H9 (cell line): ENCODE measurements at regions not wholly inside any gene's neighbourhood (a gene's known extent, or its start where the extent isn't known, plus 50 kb on each side); places are given as distances from the start of the nearest gene placed in this dataset.

Experiments used
- DNase-seq: peaks from one replicate; pipeline ENCODE4 v3.0.0-alpha.2; 2017
- H2AFZ ChIP-seq: one replicate; pipeline ENCODE4 v1.6.1; 2013; ENCODE audit warnings: mild to moderate bottlenecking, low read length, control low read depth, moderate library complexity
- H2AK5ac ChIP-seq: 2 replicates; pipeline ENCODE4 v1.6.1; 2013; ENCODE audit warnings: low read length, control low read depth, mixed read lengths; ENCODE audit not compliant: insufficient read length
- H2BK120ac ChIP-seq: one replicate; pipeline ENCODE4 v1.6.1; 2013; ENCODE audit warnings: low read depth, mild to moderate bottlenecking, low read length, control low read depth, inconsistent platforms; ENCODE audit not compliant: poor library complexity, severe bottlenecking
- H2BK12ac ChIP-seq: 2 replicates; pipeline ENCODE4 v1.6.1; 2013; ENCODE audit warnings: low read length, control low read depth, mixed read lengths, low read depth; ENCODE audit not compliant: insufficient read length
- H2BK15ac ChIP-seq: 2 replicates; pipeline ENCODE4 v1.6.1; 2013; ENCODE audit warnings: low read depth, low read length, control low read depth
- H2BK20ac ChIP-seq: one replicate; pipeline ENCODE4 v1.6.1; 2013; ENCODE audit warnings: low read depth, mild to moderate bottlenecking, low read length, control low read depth, inconsistent platforms; ENCODE audit not compliant: poor library complexity, severe bottlenecking
- H2BK5ac ChIP-seq: 2 replicates; pipeline ENCODE4 v1.6.1; 2013; ENCODE audit warnings: low read length, control low read depth, mixed read lengths; ENCODE audit not compliant: insufficient read length
- H3K14ac ChIP-seq: 2 replicates; pipeline ENCODE4 v1.6.1; 2013; ENCODE audit warnings: low read length, control low read depth; ENCODE audit not compliant: insufficient read depth
- H3K18ac ChIP-seq: 2 replicates; pipeline ENCODE4 v1.6.1; 2013; ENCODE audit warnings: low read depth, mild to moderate bottlenecking, mixed read lengths, low read length, control low read depth; ENCODE audit not compliant: insufficient read length
- H3K23ac ChIP-seq: 2 replicates; pipeline ENCODE4 v1.6.1; 2013; ENCODE audit warnings: low read length, control low read depth, mixed read lengths, low read depth; ENCODE audit not compliant: insufficient read length
- H3K23me2 ChIP-seq: 2 replicates; pipeline ENCODE4 v1.6.1; 2013; ENCODE audit warnings: low read depth, mild to moderate bottlenecking, mixed read lengths, low read length, control low read depth; ENCODE audit not compliant: insufficient read length, poor library complexity, severe bottlenecking
- H3K27ac ChIP-seq: 2 replicates; pipeline ENCODE4 v1.5.1; 2013; ENCODE audit warnings: low read length, control low read depth, mixed read lengths, low read depth; ENCODE audit not compliant: insufficient read length
- H3K27me3 ChIP-seq: 2 replicates; pipeline ENCODE4 v1.6.1; 2013; ENCODE audit warnings: low read length, control low read depth, inconsistent platforms; ENCODE audit not compliant: insufficient read depth
- H3K4ac ChIP-seq: 2 replicates; pipeline ENCODE4 v1.6.1; 2013; ENCODE audit warnings: low read depth, mild to moderate bottlenecking, control low read depth, inconsistent platforms, low read length, moderate library complexity
- H3K4me1 ChIP-seq: 2 replicates; pipeline ENCODE4 v1.6.1; 2013; ENCODE audit warnings: low read length, control low read depth, inconsistent platforms; ENCODE audit not compliant: insufficient read depth
- H3K4me2 ChIP-seq: 2 replicates; pipeline ENCODE4 v1.6.1; 2013; ENCODE audit warnings: low read length, control low read depth, mixed read lengths; ENCODE audit not compliant: insufficient read length, insufficient read depth
- H3K56ac ChIP-seq: 2 replicates; pipeline ENCODE4 v1.6.1; 2013; ENCODE audit warnings: low read depth, mild to moderate bottlenecking, mixed read lengths, low read length, control low read depth; ENCODE audit not compliant: insufficient read length
- H3K79me1 ChIP-seq: 2 replicates; pipeline ENCODE4 v1.6.1; 2013; ENCODE audit warnings: low read depth, mild to moderate bottlenecking, moderate library complexity, low read length, control low read depth, inconsistent platforms; ENCODE audit not compliant: insufficient read depth, poor library complexity, severe bottlenecking
- H3K79me2 ChIP-seq: 2 replicates; pipeline ENCODE4 v1.6.1; 2013; ENCODE audit warnings: low read length, control low read depth, inconsistent platforms; ENCODE audit not compliant: insufficient read depth
- H3K9ac ChIP-seq: 2 replicates; pipeline ENCODE4 v1.6.1; 2013; ENCODE audit warnings: low read length, control low read depth, mixed read lengths; ENCODE audit not compliant: insufficient read length; ENCODE audit errors: extremely low read depth
- H3K9me3 ChIP-seq: one replicate; pipeline ENCODE4 v1.6.1; 2013; ENCODE audit warnings: low read depth, low read length, inconsistent platforms; ENCODE audit not compliant: control insufficient read depth
- H3T11ph ChIP-seq: one replicate; pipeline ENCODE4 v1.6.1; 2013; ENCODE audit warnings: mild to moderate bottlenecking, low read length, control low read depth, inconsistent platforms
- H4K20me1 ChIP-seq: one replicate; pipeline ENCODE4 v1.6.1; 2013; ENCODE audit not compliant: control insufficient read depth, insufficient read length, insufficient read depth
- H4K5ac ChIP-seq: 2 replicates; pipeline ENCODE4 v1.6.1; 2013; ENCODE audit warnings: low read depth, mild to moderate bottlenecking, mixed read lengths, low read length, control low read depth; ENCODE audit not compliant: insufficient read length
- H4K8ac ChIP-seq: replicated peaks from 2 replicates; pipeline ENCODE4 v1.6.1; 2013; ENCODE audit warnings: low read length, control low read depth, mixed read lengths, low read depth; ENCODE audit not compliant: insufficient read length
- H4K91ac ChIP-seq: 2 replicates; pipeline ENCODE4 v1.6.1; 2013; ENCODE audit warnings: low read depth, mild to moderate bottlenecking, moderate library complexity, mixed read lengths, low read length, control low read depth; ENCODE audit not compliant: insufficient read length
- H3K27ac Mint-ChIP-seq, 3 experiments: 2 replicates in 2 of 3; 3 replicates in 1 of 3; pipeline ENCODE4 v1.8.0; 2020 to 2021; ENCODE audit warnings: mixed read lengths in 3 of 3, mild to moderate bottlenecking in 1 of 3, moderate library complexity in 1 of 3
- H3K27me3 Mint-ChIP-seq: 2 replicates; pipeline ENCODE4 v1.8.0; 2021; ENCODE audit warnings: low read depth, mild to moderate bottlenecking, moderate library complexity, mixed read lengths
- H3K36me3 Mint-ChIP-seq, 3 experiments: 2 replicates in 2 of 3; 3 replicates in 1 of 3; pipeline ENCODE4 v1.8.0; 2020 to 2021; ENCODE audit warnings: low read depth in 3 of 3, mixed read lengths in 3 of 3; ENCODE audit not compliant: insufficient read depth in 1 of 3
- H3K4me1 Mint-ChIP-seq, 2 experiments: 2 replicates each; pipeline ENCODE4 v1.8.0; 2020; ENCODE audit warnings: mixed read lengths in 2 of 2
- H3K4me3 Mint-ChIP-seq, 2 experiments: 2 replicates in 1 of 2; 3 replicates in 1 of 2; pipeline ENCODE4 v1.8.0; 2020 to 2021; ENCODE audit warnings: mild to moderate bottlenecking in 2 of 2, mixed read lengths in 2 of 2, moderate library complexity in 1 of 2
- H3K9me3 Mint-ChIP-seq, 2 experiments: 2 replicates in 1 of 2; 3 replicates in 1 of 2; pipeline ENCODE4 v1.8.0; 2020; ENCODE audit warnings: mild to moderate bottlenecking in 2 of 2, mixed read lengths in 2 of 2, moderate library complexity in 1 of 2
- CTCF ChIP-seq: fragments of 200-600 bp; sonication (generic); conservative IDR thresholded peaks from 3 replicates; pipeline ENCODE4 v1.8.0; 2021; ENCODE audit warnings: antibody characterized with exemption, mild to moderate bottlenecking
- WGBS: extraction: QIAGEN DNeasy Blood & Tissue Kit; methylation state at CpG from one replicate; pipeline ENCODE4 v1.1.7; 2013; ENCODE audit warnings: missing lambda C conversion rate, low lambda C conversion rate, mixed read lengths; ENCODE audit not compliant: insufficient read length; ENCODE audit errors: extremely low coverage; 5-methylcytosine and 5-hydroxymethylcytosine counted together

- Mint-ChIP-seq H3K9me3 (peaks cover 4 to 6% of the 10 kb centered on the region in 2 experiments; a peak in 1 of 5 replicates), H3K27ac (no peak overlapping the region), H3K4me1 (peaks cover 2 to 3% of the 10 kb centered on the region in 2 experiments; a peak in 1 of 4 replicates), H3K27me3 (peaks cover 8% of the 10 kb centered on the region), H3K4me3 (no peak overlapping the region), H3K36me3 (no peaks in the 10 kb centered on the region; a peak in 1 of 7 replicates)
- no peak overlapping the region for H4K8ac ChIP-seq
- no peak overlapping the region for H3K27ac ChIP-seq
- no peaks in the 10 kb centered on the region for H3K23me2 ChIP-seq
- no peak overlapping the region for H2BK12ac ChIP-seq
- H3K79me2 ChIP-seq, result no peaks in the 10 kb centered on the region
- H3K14ac ChIP-seq, result no peak overlapping the region
- no peak overlapping the region for H3K4me2 ChIP-seq
- no peak overlapping the region for H3K4ac ChIP-seq
- no peak overlapping the region for H3K23ac ChIP-seq
- H3K9me3 ChIP-seq, result no peaks in the 10 kb centered on the region
- no peaks in the 10 kb centered on the region for H4K20me1 ChIP-seq
- no CpG with 5 or more reads among the region's 14 CpGs for WGBS
- no peak for TF ChIP-seq CTCF
- no peak overlapping the region for H3K18ac ChIP-seq
- no peak for DNase-seq
- no peaks in the 10 kb centered on the region for H3K79me1 ChIP-seq
- no peak overlapping the region for H2BK5ac ChIP-seq
- H3K27me3 ChIP-seq, result no peaks in the 10 kb centered on the region
- no peak overlapping the region for H2BK120ac ChIP-seq
- H2AFZ ChIP-seq, result no peak overlapping the region
- no peak overlapping the region for H2BK20ac ChIP-seq
- no peaks in the 10 kb centered on the region for H3K4me1 ChIP-seq
- H3T11ph ChIP-seq, result no peak overlapping the region
- no peak overlapping the region for H4K5ac ChIP-seq
- no peak overlapping the region for H3K9ac ChIP-seq
- no peak overlapping the region for H4K91ac ChIP-seq
- no peak overlapping the region for H3K56ac ChIP-seq
- H2AK5ac ChIP-seq, result no peak overlapping the region
- H2BK15ac ChIP-seq, result no peak overlapping the region
Measured at GRCh38 chr9:135408476-135409254, 70.9 kb upstream of the PPP1R26 start.
